IMR-90 (cell line): ENCODE measurements at regions not wholly inside any gene's neighbourhood (a gene's known extent, or its start where the extent isn't known, plus 50 kb on each side); places are given as distances from the start of the nearest gene placed in this dataset.

Experiments used
- ATAC-seq: fragments of 200-7000 bp; cut with Tn5 transposase; 2 replicates; pipeline ENCODE4 v1.9.1; 2020; ENCODE audit warnings: low read depth, mild to moderate bottlenecking, moderate library complexity
- BruUV-seq: library from RNA; stranded (reverse); fragments of 400-500 nt; replicated peaks from 2 replicates; lab custom pipeline; 2021; lab: Mats Ljungman, UMichigan
- CTCF ChIA-PET: fragments of 300-600 bp; formaldehyde crosslinking; extraction: SDS; loops from one replicate; lab custom pipeline; 2021; ENCODE audit warnings: antibody characterized with exemption; lab: Yijun Ruan, JAX
- POLR2A ChIA-PET: fragments of 300-600 bp; sonication (Branson Sonifier 250); formaldehyde crosslinking; loops from one replicate; lab custom pipeline; 2022; ENCODE audit warnings: antibody characterized with exemption; ENCODE audit not compliant: unreplicated experiment; lab: Charles Lee
- DNase-seq: peaks from one replicate; pipeline ENCODE4 v3.0.0; 2013
- H2AFZ ChIP-seq: replicated peaks from 2 replicates; pipeline ENCODE3; 2013; ENCODE audit warnings: low read length, mild to moderate bottlenecking; ENCODE audit not compliant: poor library complexity
- H2AK5ac ChIP-seq: 2 replicates; pipeline ENCODE4 v1.6.1; 2013; ENCODE audit warnings: low read depth, low read length, inconsistent platforms
- H2AK9ac ChIP-seq: replicated peaks from 2 replicates; pipeline ENCODE3; 2013; ENCODE audit warnings: mild to moderate bottlenecking, low read depth, low read length, moderate library complexity; ENCODE audit not compliant: poor library complexity
- H2BK120ac ChIP-seq: 2 replicates; pipeline ENCODE4 v1.6.1; 2013; ENCODE audit warnings: low read depth, low read length, inconsistent platforms
- H2BK15ac ChIP-seq: 3 replicates; pipeline ENCODE4 v1.6.1; 2013; ENCODE audit warnings: low read depth, low read length, inconsistent platforms
- H2BK20ac ChIP-seq: 2 replicates; pipeline ENCODE4 v1.6.1; 2013; ENCODE audit warnings: low read depth, mild to moderate bottlenecking, inconsistent platforms, low read length, moderate library complexity
- H2BK5ac ChIP-seq: 2 replicates; pipeline ENCODE4 v1.6.1; 2013; ENCODE audit warnings: mild to moderate bottlenecking, low read depth, low read length, inconsistent platforms; ENCODE audit not compliant: poor library complexity, severe bottlenecking
- H3K14ac ChIP-seq: replicated peaks from 2 replicates; pipeline ENCODE4 v1.6.1; 2013; ENCODE audit warnings: low read depth, low read length, inconsistent platforms
- H3K18ac ChIP-seq: 2 replicates; pipeline ENCODE4 v1.6.1; 2013; ENCODE audit warnings: low read depth, low read length, control low read depth
- H3K23ac ChIP-seq: 2 replicates; pipeline ENCODE4 v1.6.1; 2013; ENCODE audit warnings: low read depth, low read length, inconsistent platforms
- H3K27ac ChIP-seq: 2 replicates; pipeline ENCODE4 v1.5.1; 2013; ENCODE audit warnings: mild to moderate bottlenecking, control low read depth, low read length; ENCODE audit not compliant: insufficient read depth
- H3K27me3 ChIP-seq: 2 replicates; pipeline ENCODE4 v1.6.1; 2013; ENCODE audit warnings: low read length; ENCODE audit not compliant: control insufficient read depth, insufficient read depth
- H3K36me3 ChIP-seq: 2 replicates; pipeline ENCODE4 v1.6.1; 2013; ENCODE audit warnings: low read length, mixed read lengths; ENCODE audit not compliant: control insufficient read depth, insufficient read depth
- H3K4ac ChIP-seq: 2 replicates; pipeline ENCODE4 v1.6.1; 2013; ENCODE audit warnings: low read depth, low read length, inconsistent platforms
- H3K4me1 ChIP-seq: 2 replicates; pipeline ENCODE4 v1.6.1; 2013; ENCODE audit warnings: low read length, mixed read lengths; ENCODE audit not compliant: control insufficient read depth, insufficient read depth
- H3K4me2 ChIP-seq: 2 replicates; pipeline ENCODE4 v1.6.1; 2013; ENCODE audit warnings: low read depth, mild to moderate bottlenecking, control low read depth, low read length, moderate library complexity
- H3K4me3 ChIP-seq: 2 replicates; pipeline ENCODE4 v1.5.1; 2013; ENCODE audit warnings: low read depth, mild to moderate bottlenecking, control low read depth, low read length, moderate library complexity; ENCODE audit not compliant: insufficient read depth
- H3K56ac ChIP-seq: 2 replicates; pipeline ENCODE4 v1.6.1; 2013; ENCODE audit warnings: low read length, inconsistent platforms; ENCODE audit not compliant: insufficient read depth; ENCODE audit errors: extremely low read depth
- H3K79me1 ChIP-seq, 2 experiments: 2 replicates each; pipeline ENCODE4 v1.6.1; 2013; ENCODE audit warnings: low read length in 2 of 2, inconsistent platforms in 1 of 2, low read depth in 1 of 2
- H3K9ac ChIP-seq: 2 replicates; pipeline ENCODE4 v1.6.1; 2013; ENCODE audit warnings: low read depth, low read length, control low read depth
- H3K9me1 ChIP-seq: 2 replicates; pipeline ENCODE4 v1.6.1; 2013; ENCODE audit warnings: low read length, inconsistent platforms; ENCODE audit not compliant: insufficient read depth
- H3K9me3 ChIP-seq: 2 replicates; pipeline ENCODE4 v1.6.1; 2013; ENCODE audit warnings: low read length; ENCODE audit not compliant: control insufficient read depth, insufficient read depth
- H4K20me1 ChIP-seq: 2 replicates; pipeline ENCODE4 v1.6.1; 2013; ENCODE audit warnings: low read length, inconsistent platforms; ENCODE audit not compliant: insufficient read depth
- H4K5ac ChIP-seq: 2 replicates; pipeline ENCODE4 v1.6.1; 2013; ENCODE audit warnings: mild to moderate bottlenecking, low read depth, low read length, control low read depth
- H4K8ac ChIP-seq, 2 experiments: 2 replicates each; pipeline ENCODE4 v1.6.1; 2013; ENCODE audit warnings: low read depth in 2 of 2, low read length in 2 of 2, control low read depth in 1 of 2, inconsistent platforms in 1 of 2
- H4K91ac ChIP-seq: 2 replicates; pipeline ENCODE4 v1.6.1; 2013; ENCODE audit warnings: low read depth, low read length, inconsistent platforms; ENCODE audit not compliant: insufficient read depth
- RAD21 ChIP-seq: IDR thresholded peaks from 2 replicates; pipeline ENCODE4 v1.6.1; 2012; ENCODE audit warnings: low read length, improper control_type of control experiment
- WGBS, 2 experiments: methylation state at CpG; one replicate each; pipeline versions ENCODE4 v1.1.5 to v1.1.7; 2013; ENCODE audit warnings: missing lambda C conversion rate in 2 of 2; ENCODE audit not compliant: insufficient read length in 1 of 2; ENCODE audit errors: extremely low coverage in 2 of 2; 5-methylcytosine and 5-hydroxymethylcytosine counted together
- dilution Hi-C: fragments of 300-500 bp; cut with HindIII; formaldehyde crosslinking; loops from one replicate; pipeline ENCODE4 v1.14.3; 2018; ENCODE audit warnings: low sequenced_read_pairs; ENCODE audit not compliant: unreplicated experiment
- in situ Hi-C: fragments of 300-500 bp; cut with MboI; formaldehyde crosslinking; loops from 3 replicates; pipeline ENCODE4 v1.14.3; 2019; ENCODE audit warnings: low sequenced_read_pairs, inconsistent platforms, mixed read lengths
- intact Hi-C: fragments of 100-400 bp; cut with micrococcal nuclease; formaldehyde crosslinking; loops from 2 replicates; pipeline ENCODE4 v1.10.0; 2022

GRCh38 chr6:97703661-97704060 is 420.6 kb upstream of the MMS22L start:
- Histone ChIP-seq H3K56ac (no peak overlapping the region), H2AK9ac (no peak overlapping the region), H3K9me3 (no peaks in the 10 kb centered on the region), H3K4me3 (no peak overlapping the region), H3K4ac (no peak overlapping the region), H3K9ac (no peak overlapping the region), H4K8ac (no peak overlapping the region), H2BK5ac (no peak overlapping the region), H3K4me1 (no peaks in the 10 kb centered on the region), H2BK120ac (no peak overlapping the region), H3K27me3 (no peaks in the 10 kb centered on the region), H4K91ac (no peak overlapping the region), H3K23ac (no peak overlapping the region), H3K9me1 (no peaks in the 10 kb centered on the region), H2BK20ac (no peak overlapping the region), H4K5ac (no peak overlapping the region), H2AFZ (no peak overlapping the region), H3K18ac (no peak overlapping the region), H2AK5ac (no peak overlapping the region), H3K27ac (no peak overlapping the region), H3K36me3 (no peaks in the 10 kb centered on the region), H3K79me1 (no peaks in the 10 kb centered on the region), H4K20me1 (no peaks in the 10 kb centered on the region), H3K4me2 (no peak overlapping the region), H3K14ac (no peak overlapping the region), H2BK15ac (no peak overlapping the region)
- intact Hi-C loops (loop anchor here (2.0 kb wide), 1 partner anchor 1141 kb away; no protein-coding TSS in a partner anchor), in situ Hi-C loops (no loop called here), dilution Hi-C loops (no loop called here)
- no peak for DNase-seq
- ChIA-PET POLR2A (no interaction called here), CTCF (no interaction called here)
- ATAC-seq, result no peak
- WGBS, 2 experiments, result 100% methylated on average over 1 of the region's 2 CpGs; no CpG with 5 or more reads in 1 of the 2 experiments
- no peak for TF ChIP-seq RAD21
- BruUV-seq, result no TSS peak
